WERI-Rb-1 (cell line): ENCODE measurements at regions not wholly inside any gene's neighbourhood (a gene's known extent, or its start where the extent isn't known, plus 50 kb on each side); places are given as distances from the start of the nearest gene placed in this dataset.

ENCODE experiments used
- DNase-seq: peaks from one replicate; pipeline ENCODE4 v3.0.0-alpha.2; 2020
- H3K27ac ChIP-seq: fragments of 250-450 bp; sonication (Bioruptor Pico); 2 replicates; pipeline ENCODE4 v1.5.1; 2020; ENCODE audit warnings: mild to moderate bottlenecking, moderate library complexity
- H3K27me3 ChIP-seq: fragments of 250-450 bp; sonication (Bioruptor Pico); 2 replicates; pipeline ENCODE4 v1.5.1; 2021; ENCODE audit warnings: mild to moderate bottlenecking, low read depth, moderate library complexity; ENCODE audit not compliant: insufficient read depth, severe bottlenecking
- H3K36me3 ChIP-seq: fragments of 250-450 bp; sonication (Bioruptor Pico); 2 replicates; pipeline ENCODE4 v1.5.1; 2020; ENCODE audit warnings: mild to moderate bottlenecking, moderate library complexity
- H3K4me3 ChIP-seq: 2 replicates; pipeline ENCODE4 v1.5.1; 2011; ENCODE audit warnings: low read depth, mild to moderate bottlenecking, control low read depth, low read length
- H3K9me3 ChIP-seq: fragments of 250-450 bp; sonication (Bioruptor Pico); 2 replicates; pipeline ENCODE4 v1.5.1; 2021; ENCODE audit warnings: mild to moderate bottlenecking, moderate library complexity; ENCODE audit not compliant: severe bottlenecking
- CTCF ChIP-seq: IDR thresholded peaks from 2 replicates; pipeline ENCODE4 v1.5.1; 2011; ENCODE audit warnings: low read depth, mild to moderate bottlenecking, control low read depth, inconsistent platforms, low read length

- no peak overlapping the region for H3K4me3 ChIP-seq
- no peaks in the 10 kb centered on the region for H3K27me3 ChIP-seq
- no peak for DNase-seq
- no peaks in the 10 kb centered on the region for H3K9me3 ChIP-seq
- no peaks in the 10 kb centered on the region for H3K36me3 ChIP-seq
- H3K27ac ChIP-seq = no peak overlapping the region
- TF ChIP-seq CTCF = no peak
These were observed 686.5 kb downstream of the FAM181B start for GRCh38 chr11:82047200-82047599.

- Histone ChIP-seq H3K27me3 (no peaks in the 10 kb centered on the region), H3K27ac (no peak overlapping the region), H3K36me3 (no peaks in the 10 kb centered on the region), H3K4me3 (no peak overlapping the region), H3K9me3 (no peaks in the 10 kb centered on the region)
- DNase-seq = no peak
- TF ChIP-seq CTCF = no peak
These were observed 686.9 kb downstream of the FAM181B start for GRCh38 chr11:82046778-82047177.

GRCh38 chr11:82045748-82046457 lies 687.8 kb downstream of the FAM181B start:
- Histone ChIP-seq H3K27ac (no peak overlapping the region), H3K36me3 (no peaks in the 10 kb centered on the region), H3K4me3 (no peak overlapping the region), H3K27me3 (no peaks in the 10 kb centered on the region), H3K9me3 (no peaks in the 10 kb centered on the region)
- no peak for DNase-seq
- no peak for TF ChIP-seq CTCF

- no peak for TF ChIP-seq CTCF
These were observed 690.3 kb downstream of the FAM181B start for GRCh38 chr11:82043316-82043715.

GRCh38 chr11:82041764-82042163 lies 691.9 kb downstream of the FAM181B start:
- H3K4me3 ChIP-seq = no peak overlapping the region
- DNase-seq = no peak

More at GRCh38 chr11:82043316-82043715, 690.3 kb downstream of the FAM181B start:
- H3K27me3 ChIP-seq = no peaks in the 10 kb centered on the region
- no peaks in the 10 kb centered on the region for H3K9me3 ChIP-seq
- DNase-seq = no peak
- H3K36me3 ChIP-seq = no peaks in the 10 kb centered on the region
- no peak overlapping the region for H3K4me3 ChIP-seq
- H3K27ac ChIP-seq = no peak overlapping the region

More at GRCh38 chr11:82041764-82042163, 691.9 kb downstream of the FAM181B start:
- no peaks in the 10 kb centered on the region for H3K36me3 ChIP-seq
- H3K27ac ChIP-seq = no peak overlapping the region
- no peak for TF ChIP-seq CTCF
- H3K27me3 ChIP-seq = no peaks in the 10 kb centered on the region
- no peaks in the 10 kb centered on the region for H3K9me3 ChIP-seq
